ENCODE measurements at regions not wholly inside any gene's neighbourhood (a gene's known extent, or its start where the extent isn't known, plus 50 kb on each side); places are given as distances from the start of the nearest gene placed in this dataset.

- TF ChIP-seq CTCF (conservative IDR thresholded peaks at IDR 0.05; ENCODE audit: low read length) = no peak
- TF ChIP-seq EZH2phosphoT487 (IDR thresholded peaks at IDR 0.05; ENCODE audit: borderline replicate concordance, low read depth, low read length) = no peak
- intact Hi-C loops (cut with micrococcal nuclease; ENCODE audit: unreplicated experiment) = no loop called here
- ChIA-PET CTCF (ENCODE audit: unreplicated experiment) (no interaction called here), POLR2A (no interaction called here)
- Histone ChIP-seq H3K36me3 (ENCODE audit: insufficient read depth, low read length) (no peaks in the 10 kb centered on the region), H4K20me1 (ENCODE audit: insufficient read depth, low read length) (no peaks in the 10 kb centered on the region), H3K4me3 (ENCODE audit: low read depth, low read length, poor library complexity, severe bottlenecking) (no peak overlapping the region), H2AFZ (ENCODE audit: low read length) (no peak overlapping the region), H3K27ac (ENCODE audit: low read depth, low read length, poor library complexity, severe bottlenecking) (no peak overlapping the region), H3K9me3 (ENCODE audit: low read length) (no peaks in the 10 kb centered on the region), H3K4me1 (ENCODE audit: insufficient read depth, low read length, poor library complexity, severe bottlenecking) (no peaks in the 10 kb centered on the region), H3K4me2 (ENCODE audit: low read length) (no peak overlapping the region), H3K79me2 (ENCODE audit: insufficient read depth, low read depth, low read length) (no peaks in the 10 kb centered on the region), H3K9me2 (ENCODE audit: insufficient read depth, low read length) (no peaks in the 10 kb centered on the region)
- no TSS peak for BruUV-seq (replicated peaks)
- DNase-seq (ENCODE audit: low spot score) = no peak
Measured at GRCh38 chr16:65327346-65327745, 205.5 kb upstream of the CDH11 start.

DNA sequence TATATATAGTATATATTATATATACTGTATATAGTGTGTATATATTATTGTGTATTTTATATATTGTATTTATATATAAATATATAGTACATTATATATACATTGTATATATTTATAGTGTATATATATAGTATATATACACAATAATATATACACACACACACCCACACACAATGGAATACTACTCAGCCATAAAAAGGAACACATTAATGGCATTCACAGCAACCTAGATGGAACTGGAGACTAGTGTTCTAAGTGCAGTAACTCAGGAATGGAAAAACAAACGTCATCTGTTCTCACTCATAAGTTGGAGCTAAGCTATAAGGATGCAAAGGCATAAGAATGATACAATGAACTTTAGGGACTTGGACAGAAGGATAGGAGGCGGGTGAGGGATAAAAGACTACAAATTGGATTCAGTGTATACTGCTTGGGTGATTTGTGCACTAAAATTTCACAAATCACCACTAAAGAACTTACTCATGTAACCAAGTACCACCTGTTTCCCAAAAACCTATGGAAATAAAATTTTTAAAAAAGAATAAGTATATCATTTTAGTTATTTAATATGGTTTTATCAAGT is 201.9 kb upstream of the CDH11 start:
- Histone ChIP-seq H3K4me1 (ENCODE audit: insufficient read depth, low read length, poor library complexity, severe bottlenecking) (no peaks in the 10 kb centered on the region), H3K4me2 (ENCODE audit: low read length) (no peak overlapping the region), H2AFZ (ENCODE audit: low read length) (no peak overlapping the region), H3K79me2 (ENCODE audit: insufficient read depth, low read depth, low read length) (no peaks in the 10 kb centered on the region), H4K20me1 (ENCODE audit: insufficient read depth, low read length) (no peaks in the 10 kb centered on the region), H3K36me3 (ENCODE audit: insufficient read depth, low read length) (no peaks in the 10 kb centered on the region), H3K9me2 (ENCODE audit: insufficient read depth, low read length) (no peaks in the 10 kb centered on the region), H3K27ac (ENCODE audit: low read depth, low read length, poor library complexity, severe bottlenecking) (no peak overlapping the region), H3K4me3 (ENCODE audit: low read depth, low read length, poor library complexity, severe bottlenecking) (no peak overlapping the region), H3K9me3 (ENCODE audit: low read length) (no peaks in the 10 kb centered on the region)
- TF ChIP-seq EZH2phosphoT487 (IDR thresholded peaks at IDR 0.05; ENCODE audit: borderline replicate concordance, low read depth, low read length) = no peak
- TF ChIP-seq CTCF (conservative IDR thresholded peaks at IDR 0.05; ENCODE audit: low read length) = no peak
- BruUV-seq (replicated peaks) = no TSS peak
- ChIA-PET POLR2A (no interaction called here), CTCF (ENCODE audit: unreplicated experiment) (no interaction called here)
- DNase-seq (ENCODE audit: low spot score) = peak; percentile 10
- intact Hi-C loops (cut with micrococcal nuclease; ENCODE audit: unreplicated experiment) = no loop called here

DNA sequence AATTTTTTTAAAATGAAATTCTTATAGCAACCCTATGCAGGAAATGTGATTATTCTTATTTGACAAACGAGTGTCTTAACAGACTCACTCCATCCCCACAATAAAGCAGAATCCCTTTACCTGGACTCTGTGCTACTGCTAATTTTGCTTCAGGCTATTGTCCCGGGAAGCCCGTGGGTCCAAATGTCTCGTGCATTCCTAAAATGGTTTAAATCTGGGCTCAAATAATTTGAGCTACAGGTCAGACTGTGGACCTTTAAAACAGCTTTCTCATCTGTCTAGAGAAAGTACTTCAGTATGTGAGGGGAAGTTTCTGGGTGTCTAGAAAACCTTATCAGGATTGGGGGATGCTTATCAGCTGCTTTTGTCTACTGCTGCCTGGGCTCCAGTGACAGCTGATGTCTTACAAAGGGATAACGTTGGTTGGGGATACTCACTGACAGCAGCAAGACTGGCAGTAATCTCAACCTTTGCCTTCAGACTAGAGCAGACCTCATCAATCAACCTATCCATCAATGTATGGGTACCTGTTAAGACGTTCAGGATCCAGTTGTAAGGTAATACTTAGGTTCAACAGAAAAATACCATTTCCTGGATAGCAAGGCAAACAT is 197.9 kb upstream of the CDH11 start:
- POLR2A ChIA-PET = no interaction called here
- CTCF ChIA-PET (ENCODE audit: unreplicated experiment) = no interaction called here
- Histone ChIP-seq H3K4me3 (ENCODE audit: low read depth, low read length, poor library complexity, severe bottlenecking) (no peak overlapping the region), H3K9me2 (ENCODE audit: insufficient read depth, low read length) (no peaks in the 10 kb centered on the region), H3K27ac (ENCODE audit: low read depth, low read length, poor library complexity, severe bottlenecking) (no peak overlapping the region), H3K36me3 (ENCODE audit: insufficient read depth, low read length) (no peaks in the 10 kb centered on the region), H3K4me1 (ENCODE audit: insufficient read depth, low read length, poor library complexity, severe bottlenecking) (no peaks in the 10 kb centered on the region), H3K79me2 (ENCODE audit: insufficient read depth, low read depth, low read length) (no peaks in the 10 kb centered on the region), H3K9me3 (ENCODE audit: low read length) (no peaks in the 10 kb centered on the region), H3K4me2 (ENCODE audit: low read length) (no peak overlapping the region), H2AFZ (ENCODE audit: low read length) (no peak overlapping the region), H4K20me1 (ENCODE audit: insufficient read depth, low read length) (no peaks in the 10 kb centered on the region)
- TF ChIP-seq CTCF (conservative IDR thresholded peaks at IDR 0.05; ENCODE audit: low read length) (no peak), EZH2phosphoT487 (IDR thresholded peaks at IDR 0.05; ENCODE audit: borderline replicate concordance, low read depth, low read length) (no peak)
- no TSS peak for BruUV-seq (replicated peaks)
- intact Hi-C loops (cut with micrococcal nuclease; ENCODE audit: unreplicated experiment) = no loop called here
- no peak for DNase-seq (ENCODE audit: low spot score)
